ENCODE measurements at regions not wholly inside any gene's neighbourhood (a gene's known extent, or its start where the extent isn't known, plus 50 kb on each side); places are given as distances from the start of the nearest gene placed in this dataset.

DNA sequence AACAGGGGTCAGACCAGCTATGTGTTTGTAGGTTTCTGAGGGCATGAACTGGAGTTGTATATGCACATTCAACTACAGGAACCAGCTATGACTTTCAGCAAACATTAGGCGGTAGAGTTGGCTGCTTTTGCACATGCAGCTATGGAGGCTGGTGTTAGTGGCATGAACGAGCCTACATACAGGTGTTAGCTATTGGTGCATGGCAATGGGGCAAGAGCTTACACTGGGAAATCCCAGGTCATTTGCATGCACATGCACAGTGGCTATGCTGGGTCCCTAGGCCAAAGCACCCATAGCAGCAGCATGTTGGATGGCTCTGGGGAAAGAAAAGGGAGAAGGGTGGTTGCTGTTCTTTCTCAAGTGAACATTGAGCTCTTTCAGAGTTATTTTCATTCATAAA lies 1018.5 kb upstream of the PHF14 start:
- TF ChIP-seq, protein P1, sequence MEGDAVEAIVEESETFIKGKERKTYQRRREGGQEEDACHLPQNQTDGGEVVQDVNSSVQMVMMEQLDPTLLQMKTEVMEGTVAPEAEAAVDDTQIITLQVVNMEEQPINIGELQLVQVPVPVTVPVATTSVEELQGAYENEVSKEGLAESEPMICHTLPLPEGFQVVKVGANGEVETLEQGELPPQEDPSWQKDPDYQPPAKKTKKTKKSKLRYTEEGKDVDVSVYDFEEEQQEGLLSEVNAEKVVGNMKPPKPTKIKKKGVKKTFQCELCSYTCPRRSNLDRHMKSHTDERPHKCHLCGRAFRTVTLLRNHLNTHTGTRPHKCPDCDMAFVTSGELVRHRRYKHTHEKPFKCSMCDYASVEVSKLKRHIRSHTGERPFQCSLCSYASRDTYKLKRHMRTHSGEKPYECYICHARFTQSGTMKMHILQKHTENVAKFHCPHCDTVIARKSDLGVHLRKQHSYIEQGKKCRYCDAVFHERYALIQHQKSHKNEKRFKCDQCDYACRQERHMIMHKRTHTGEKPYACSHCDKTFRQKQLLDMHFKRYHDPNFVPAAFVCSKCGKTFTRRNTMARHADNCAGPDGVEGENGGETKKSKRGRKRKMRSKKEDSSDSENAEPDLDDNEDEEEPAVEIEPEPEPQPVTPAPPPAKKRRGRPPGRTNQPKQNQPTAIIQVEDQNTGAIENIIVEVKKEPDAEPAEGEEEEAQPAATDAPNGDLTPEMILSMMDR (IDR thresholded peaks at IDR 0.05), result no peak
- TF ChIP-seq POLR2A (IDR thresholded peaks at IDR 0.05) (no peak), EP300 (IDR thresholded peaks at IDR 0.05) (no peak)
